IMR-90 (cell line): ENCODE measurements at regions not wholly inside any gene's neighbourhood (a gene's known extent, or its start where the extent isn't known, plus 50 kb on each side); places are given as distances from the start of the nearest gene placed in this dataset.

ENCODE experiments used
- ATAC-seq: fragments of 200-7000 bp; cut with Tn5 transposase; 2 replicates; pipeline ENCODE4 v1.9.1; 2020; ENCODE audit warnings: low read depth, mild to moderate bottlenecking, moderate library complexity
- BruUV-seq: library from RNA; stranded (reverse); fragments of 400-500 nt; replicated peaks from 2 replicates; lab custom pipeline; 2021; lab: Mats Ljungman, UMichigan
- CTCF ChIA-PET: fragments of 300-600 bp; formaldehyde crosslinking; extraction: SDS; loops from one replicate; lab custom pipeline; 2021; ENCODE audit warnings: antibody characterized with exemption; lab: Yijun Ruan, JAX
- POLR2A ChIA-PET: fragments of 300-600 bp; sonication (Branson Sonifier 250); formaldehyde crosslinking; loops from one replicate; lab custom pipeline; 2022; ENCODE audit warnings: antibody characterized with exemption; ENCODE audit not compliant: unreplicated experiment; lab: Charles Lee
- DNase-seq: peaks from one replicate; pipeline ENCODE4 v3.0.0; 2013
- H2AFZ ChIP-seq: replicated peaks from 2 replicates; pipeline ENCODE3; 2013; ENCODE audit warnings: low read length, mild to moderate bottlenecking; ENCODE audit not compliant: poor library complexity
- H2AK5ac ChIP-seq: 2 replicates; pipeline ENCODE4 v1.6.1; 2013; ENCODE audit warnings: low read depth, low read length, inconsistent platforms
- H2AK9ac ChIP-seq: replicated peaks from 2 replicates; pipeline ENCODE3; 2013; ENCODE audit warnings: mild to moderate bottlenecking, low read depth, low read length, moderate library complexity; ENCODE audit not compliant: poor library complexity
- H2BK120ac ChIP-seq: 2 replicates; pipeline ENCODE4 v1.6.1; 2013; ENCODE audit warnings: low read depth, low read length, inconsistent platforms
- H2BK15ac ChIP-seq: 3 replicates; pipeline ENCODE4 v1.6.1; 2013; ENCODE audit warnings: low read depth, low read length, inconsistent platforms
- H2BK20ac ChIP-seq: 2 replicates; pipeline ENCODE4 v1.6.1; 2013; ENCODE audit warnings: low read depth, mild to moderate bottlenecking, inconsistent platforms, low read length, moderate library complexity
- H2BK5ac ChIP-seq: 2 replicates; pipeline ENCODE4 v1.6.1; 2013; ENCODE audit warnings: mild to moderate bottlenecking, low read depth, low read length, inconsistent platforms; ENCODE audit not compliant: poor library complexity, severe bottlenecking
- H3K14ac ChIP-seq: replicated peaks from 2 replicates; pipeline ENCODE4 v1.6.1; 2013; ENCODE audit warnings: low read depth, low read length, inconsistent platforms
- H3K18ac ChIP-seq: 2 replicates; pipeline ENCODE4 v1.6.1; 2013; ENCODE audit warnings: low read depth, low read length, control low read depth
- H3K23ac ChIP-seq: 2 replicates; pipeline ENCODE4 v1.6.1; 2013; ENCODE audit warnings: low read depth, low read length, inconsistent platforms
- H3K27ac ChIP-seq: 2 replicates; pipeline ENCODE4 v1.5.1; 2013; ENCODE audit warnings: mild to moderate bottlenecking, control low read depth, low read length; ENCODE audit not compliant: insufficient read depth
- H3K27me3 ChIP-seq: 2 replicates; pipeline ENCODE4 v1.6.1; 2013; ENCODE audit warnings: low read length; ENCODE audit not compliant: control insufficient read depth, insufficient read depth
- H3K36me3 ChIP-seq: 2 replicates; pipeline ENCODE4 v1.6.1; 2013; ENCODE audit warnings: low read length, mixed read lengths; ENCODE audit not compliant: control insufficient read depth, insufficient read depth
- H3K4ac ChIP-seq: 2 replicates; pipeline ENCODE4 v1.6.1; 2013; ENCODE audit warnings: low read depth, low read length, inconsistent platforms
- H3K4me1 ChIP-seq: 2 replicates; pipeline ENCODE4 v1.6.1; 2013; ENCODE audit warnings: low read length, mixed read lengths; ENCODE audit not compliant: control insufficient read depth, insufficient read depth
- H3K4me2 ChIP-seq: 2 replicates; pipeline ENCODE4 v1.6.1; 2013; ENCODE audit warnings: low read depth, mild to moderate bottlenecking, control low read depth, low read length, moderate library complexity
- H3K4me3 ChIP-seq: 2 replicates; pipeline ENCODE4 v1.5.1; 2013; ENCODE audit warnings: low read depth, mild to moderate bottlenecking, control low read depth, low read length, moderate library complexity; ENCODE audit not compliant: insufficient read depth
- H3K56ac ChIP-seq: 2 replicates; pipeline ENCODE4 v1.6.1; 2013; ENCODE audit warnings: low read length, inconsistent platforms; ENCODE audit not compliant: insufficient read depth; ENCODE audit errors: extremely low read depth
- H3K79me1 ChIP-seq, 2 experiments: 2 replicates each; pipeline ENCODE4 v1.6.1; 2013; ENCODE audit warnings: low read length in 2 of 2, inconsistent platforms in 1 of 2, low read depth in 1 of 2
- H3K9ac ChIP-seq: 2 replicates; pipeline ENCODE4 v1.6.1; 2013; ENCODE audit warnings: low read depth, low read length, control low read depth
- H3K9me1 ChIP-seq: 2 replicates; pipeline ENCODE4 v1.6.1; 2013; ENCODE audit warnings: low read length, inconsistent platforms; ENCODE audit not compliant: insufficient read depth
- H3K9me3 ChIP-seq: 2 replicates; pipeline ENCODE4 v1.6.1; 2013; ENCODE audit warnings: low read length; ENCODE audit not compliant: control insufficient read depth, insufficient read depth
- H4K20me1 ChIP-seq: 2 replicates; pipeline ENCODE4 v1.6.1; 2013; ENCODE audit warnings: low read length, inconsistent platforms; ENCODE audit not compliant: insufficient read depth
- H4K5ac ChIP-seq: 2 replicates; pipeline ENCODE4 v1.6.1; 2013; ENCODE audit warnings: mild to moderate bottlenecking, low read depth, low read length, control low read depth
- H4K8ac ChIP-seq, 2 experiments: 2 replicates each; pipeline ENCODE4 v1.6.1; 2013; ENCODE audit warnings: low read depth in 2 of 2, low read length in 2 of 2, control low read depth in 1 of 2, inconsistent platforms in 1 of 2
- H4K91ac ChIP-seq: 2 replicates; pipeline ENCODE4 v1.6.1; 2013; ENCODE audit warnings: low read depth, low read length, inconsistent platforms; ENCODE audit not compliant: insufficient read depth
- CEBPB ChIP-seq: IDR thresholded peaks from 2 replicates; pipeline ENCODE4 v1.6.1; 2012; ENCODE audit warnings: low read depth, low read length, improper control_type of control experiment
- CTCF ChIP-seq: conservative IDR thresholded peaks from 2 replicates; pipeline ENCODE4 v1.5.1; 2012; ENCODE audit warnings: mild to moderate bottlenecking, low read depth, low read length, improper control_type of control experiment
- ELK1 ChIP-seq: fragments of 150-350 bp; IDR thresholded peaks from 2 replicates; pipeline ENCODE4 v1.6.1; 2016; ENCODE audit warnings: low read depth, mild to moderate bottlenecking, low read length, moderate library complexity, borderline replicate concordance
- MAFK ChIP-seq: IDR thresholded peaks from 2 replicates; pipeline ENCODE4 v1.6.1; 2012; ENCODE audit warnings: low read depth, low read length, improper control_type of control experiment
- MAZ ChIP-seq: IDR thresholded peaks from 2 replicates; pipeline ENCODE4 v1.6.1; 2012; ENCODE audit warnings: low read depth, mild to moderate bottlenecking, low read length, improper control_type of control experiment, moderate library complexity, borderline replicate concordance
- MXI1 ChIP-seq: IDR thresholded peaks from 2 replicates; pipeline ENCODE4 v1.6.1; 2012; ENCODE audit warnings: low read depth, mild to moderate bottlenecking, low read length, moderate library complexity, borderline replicate concordance
- POLR2A ChIP-seq: IDR thresholded peaks from 2 replicates; pipeline ENCODE4 v1.6.1; 2012; ENCODE audit warnings: mild to moderate bottlenecking, low read depth, low read length
- RAD21 ChIP-seq: IDR thresholded peaks from 2 replicates; pipeline ENCODE4 v1.6.1; 2012; ENCODE audit warnings: low read length, improper control_type of control experiment
- RFX5 ChIP-seq: IDR thresholded peaks from 2 replicates; pipeline ENCODE4 v1.8.0; 2012; ENCODE audit warnings: low read depth, mild to moderate bottlenecking, low read length, moderate library complexity
- USF2 ChIP-seq: fragments of 150-350 bp; IDR thresholded peaks from 2 replicates; pipeline ENCODE4 v1.6.1; 2017; ENCODE audit warnings: mild to moderate bottlenecking, antibody characterized with exemption, low read length, low read depth
- WGBS, 2 experiments: methylation state at CpG; one replicate each; pipeline versions ENCODE4 v1.1.5 to v1.1.7; 2013; ENCODE audit warnings: missing lambda C conversion rate in 2 of 2; ENCODE audit not compliant: insufficient read length in 1 of 2; ENCODE audit errors: extremely low coverage in 2 of 2; 5-methylcytosine and 5-hydroxymethylcytosine counted together
- dilution Hi-C: fragments of 300-500 bp; cut with HindIII; formaldehyde crosslinking; loops from one replicate; pipeline ENCODE4 v1.14.3; 2018; ENCODE audit warnings: low sequenced_read_pairs; ENCODE audit not compliant: unreplicated experiment
- in situ Hi-C: fragments of 300-500 bp; cut with MboI; formaldehyde crosslinking; loops from 3 replicates; pipeline ENCODE4 v1.14.3; 2019; ENCODE audit warnings: low sequenced_read_pairs, inconsistent platforms, mixed read lengths
- intact Hi-C: fragments of 100-400 bp; cut with micrococcal nuclease; formaldehyde crosslinking; loops from 2 replicates; pipeline ENCODE4 v1.10.0; 2022

GRCh38 chr5:118466418-118466817 lies 521.9 kb downstream of the DTWD2 start:
- ChIA-PET CTCF (no interaction called here), POLR2A (no interaction called here)
- dilution Hi-C loops (no loop called here), intact Hi-C loops (no loop called here), in situ Hi-C loops (no loop called here)
- Histone ChIP-seq H4K91ac (no peak overlapping the region), H3K14ac (no peak overlapping the region), H2AK9ac (no peak overlapping the region), H4K8ac (no peak overlapping the region), H3K18ac (no peak overlapping the region), H3K4me2 (no peak overlapping the region), H3K4ac (no peak overlapping the region), H4K5ac (no peak overlapping the region), H3K27ac (no peak overlapping the region), H2BK120ac (no peak overlapping the region), H2BK20ac (no peak overlapping the region), H3K9ac (no peak overlapping the region), H3K9me1 (no peaks in the 10 kb centered on the region), H2AFZ (no peak overlapping the region), H2AK5ac (no peak overlapping the region), H3K36me3 (no peaks in the 10 kb centered on the region), H2BK5ac (no peak overlapping the region), H3K27me3 (no peaks in the 10 kb centered on the region), H3K79me1 (no peaks in the 10 kb centered on the region), H3K9me3 (peaks cover 2% of the 10 kb centered on the region), H3K23ac (no peak overlapping the region), H4K20me1 (no peaks in the 10 kb centered on the region), H3K4me1 (no peaks in the 10 kb centered on the region), H3K4me3 (no peak overlapping the region), H2BK15ac (no peak overlapping the region), H3K56ac (no peak overlapping the region)
- DNase-seq: no peak
- TF ChIP-seq POLR2A: no peak
- TF ChIP-seq USF2: no peak
- no peak for TF ChIP-seq ELK1
- TF ChIP-seq MAFK: no peak
- no peak for TF ChIP-seq CEBPB
- no peak for TF ChIP-seq MXI1
- no peak for TF ChIP-seq MAZ
- no peak for TF ChIP-seq RFX5
- TF ChIP-seq RAD21: no peak
- TF ChIP-seq CTCF: no peak
- WGBS, 2 experiments: 20% methylated on average over 1 of the region's 5 CpGs; no CpG with 5 or more reads in 1 of the 2 experiments
- no TSS peak for BruUV-seq
- no peak for ATAC-seq
